HEK293T (cell line): ENCODE measurements at regions not wholly inside any gene's neighbourhood (a gene's known extent, or its start where the extent isn't known, plus 50 kb on each side); places are given as distances from the start of the nearest gene placed in this dataset.

Experiments used
- CTCF ChIA-PET: fragments of 350-600 bp; formaldehyde crosslinking; extraction: SDS; loops from one replicate; lab custom pipeline; 2021; ENCODE audit warnings: antibody characterized with exemption, inconsistent platforms; lab: Yijun Ruan, JAX
- POLR2A ChIA-PET: fragments of 350-600 bp; formaldehyde crosslinking; extraction: SDS; loops from one replicate; lab custom pipeline; 2020; ENCODE audit warnings: antibody characterized with exemption, inconsistent platforms; lab: Yijun Ruan, JAX
- DNase-seq: peaks from one replicate; pipeline ENCODE4 v3.0.0; 2012; ENCODE audit warnings: mixed read lengths; ENCODE audit errors: extremely low spot score
- ELF4 ChIP-seq: fragments of 450-650 bp; IDR thresholded peaks from 2 replicates; pipeline ENCODE4 v1.6.1; 2017; ENCODE audit warnings: antibody characterized with exemption

- no peak for DNase-seq
- TF ChIP-seq ELF4: no peak
- ChIA-PET POLR2A (no interaction called here), CTCF (no interaction called here)
These were observed 50.5 kb upstream of the NT5C1B start for GRCh38 chr2:18639756-18640453.
